ENCODE measurements at regions not wholly inside any gene's neighbourhood (a gene's known extent, or its start where the extent isn't known, plus 50 kb on each side); places are given as distances from the start of the nearest gene placed in this dataset.

DNA sequence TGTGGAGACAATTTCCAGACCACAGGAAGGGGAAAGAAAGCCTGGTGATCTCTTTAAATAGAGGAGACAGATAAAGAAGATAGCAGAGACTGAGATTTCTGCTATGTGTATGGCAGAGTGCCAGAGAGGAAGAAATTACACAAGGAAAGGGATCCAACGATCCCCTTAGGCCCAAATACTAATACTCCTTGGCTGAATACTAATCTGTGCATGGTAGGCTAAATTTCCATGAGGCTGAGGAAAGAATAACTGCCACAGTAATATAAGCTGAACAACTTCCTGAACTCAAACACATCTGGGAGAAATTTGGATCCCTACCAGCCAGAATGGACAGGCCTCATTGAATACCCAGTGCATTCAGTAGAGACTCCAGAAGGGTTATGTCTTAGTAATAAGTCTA, 83.3 kb upstream of the TNFAIP3 start:
- Histone ChIP-seq H3K9me3 (no peaks in the 10 kb centered on the region), H3K4me1 (peaks cover 0 to 41% (median 18%) of the 10 kb centered on the region in 4 donors), H3K27ac (peak overlapping the region in 2 of 4 donors; percentile 40 to 88), H3K27me3 (no peaks in the 10 kb centered on the region), H3K36me3 (no peaks in the 10 kb centered on the region), H3K4me3 (no peak overlapping the region)
- TF ChIP-seq POLR2AphosphoS5 (IDR thresholded peaks at IDR 0.05) = peak in 1 of 4 donors; percentile 52
- no peak for TF ChIP-seq POLR2A (IDR thresholded peaks at IDR 0.05)
- DNase-seq = no peak
- WGBS, 2 donors = 13 to 31% methylated on average over 1 of the region's 1 CpG
- intact Hi-C loops (cut with DNase I) = loop anchor here (5.0 kb wide), 1 partner anchor 56 kb away; no protein-coding TSS in a partner anchor

DNA sequence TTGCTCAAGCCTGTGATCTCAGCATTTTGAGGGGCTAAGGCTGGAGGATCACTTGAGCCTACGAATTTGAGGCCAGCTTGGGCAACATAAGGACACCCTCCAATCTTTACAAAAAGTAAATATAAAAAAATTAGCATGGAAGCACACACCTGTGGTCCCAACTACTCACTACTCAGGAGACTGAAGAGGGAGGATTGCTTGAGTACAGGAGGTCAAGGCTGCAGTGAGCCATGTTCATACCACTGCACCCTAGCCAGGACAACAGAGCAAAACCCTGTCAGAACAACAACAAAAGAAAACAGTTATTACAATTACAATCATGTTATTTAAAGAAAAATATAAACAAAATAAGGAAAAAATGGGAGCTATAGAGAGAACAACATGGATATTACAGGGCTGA, 82.5 kb upstream of the TNFAIP3 start:
- Histone ChIP-seq H3K4me1 (peaks cover 0 to 32% (median 16%) of the 10 kb centered on the region in 4 donors), H3K9me3 (no peaks in the 10 kb centered on the region), H3K27me3 (no peaks in the 10 kb centered on the region), H3K27ac (no peak overlapping the region), H3K36me3 (no peaks in the 10 kb centered on the region), H3K4me3 (no peak overlapping the region)
- 47 to 93% methylated on average over 1 of the region's 1 CpG for WGBS, 2 donors
- TF ChIP-seq CTCF (IDR thresholded peaks at IDR 0.05) = no peak
- no peak for TF ChIP-seq POLR2AphosphoS5 (IDR thresholded peaks at IDR 0.05)
- TF ChIP-seq POLR2A (IDR thresholded peaks at IDR 0.05) = no peak
- TF ChIP-seq EP300 (IDR thresholded peaks at IDR 0.05) = no peak
- intact Hi-C loops (cut with DNase I) = loop anchor here (5.0 kb wide), 1 partner anchor 57 kb away; no protein-coding TSS in a partner anchor
- DNase-seq = no peak

DNA sequence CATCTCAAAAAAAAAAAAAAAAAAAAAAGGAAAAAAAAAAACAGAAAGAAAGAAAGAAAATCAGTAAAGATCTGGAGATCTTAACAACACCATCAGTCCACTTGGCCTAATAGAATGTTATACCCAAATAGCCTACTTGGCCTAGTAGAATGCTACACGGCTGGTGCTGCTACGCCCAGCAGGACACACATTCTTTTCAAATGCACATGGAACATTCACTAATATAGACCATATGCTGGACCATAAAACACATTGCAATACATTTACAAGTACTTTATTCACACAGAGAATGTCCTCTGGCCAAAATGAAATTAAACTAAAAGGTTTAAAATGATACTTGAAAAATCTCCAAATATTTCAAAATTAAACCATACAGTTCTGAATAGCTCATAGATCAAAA, 80.0 kb upstream of the TNFAIP3 start:
- no peaks in the 10 kb centered on the region for H3K9me3 ChIP-seq
- no peak for DNase-seq
- TF ChIP-seq CTCF (IDR thresholded peaks at IDR 0.05) = no peak
- no peak for TF ChIP-seq POLR2AphosphoS5 (IDR thresholded peaks at IDR 0.05)
- no peak for TF ChIP-seq POLR2A (IDR thresholded peaks at IDR 0.05)
- TF ChIP-seq EP300 (IDR thresholded peaks at IDR 0.05) = no peak
- no peaks in the 10 kb centered on the region for H3K36me3 ChIP-seq
- 85 to 86% methylated on average over 2 of the region's 2 CpGs for WGBS, 2 donors
- no peak overlapping the region for H3K27ac ChIP-seq
- no peak overlapping the region for H3K4me3 ChIP-seq
- intact Hi-C loops (cut with DNase I) = no loop called here
- no peaks in the 10 kb centered on the region for H3K27me3 ChIP-seq
- H3K4me1 ChIP-seq = peaks cover 0 to 14% (median 0%) of the 10 kb centered on the region in 4 donors

DNA sequence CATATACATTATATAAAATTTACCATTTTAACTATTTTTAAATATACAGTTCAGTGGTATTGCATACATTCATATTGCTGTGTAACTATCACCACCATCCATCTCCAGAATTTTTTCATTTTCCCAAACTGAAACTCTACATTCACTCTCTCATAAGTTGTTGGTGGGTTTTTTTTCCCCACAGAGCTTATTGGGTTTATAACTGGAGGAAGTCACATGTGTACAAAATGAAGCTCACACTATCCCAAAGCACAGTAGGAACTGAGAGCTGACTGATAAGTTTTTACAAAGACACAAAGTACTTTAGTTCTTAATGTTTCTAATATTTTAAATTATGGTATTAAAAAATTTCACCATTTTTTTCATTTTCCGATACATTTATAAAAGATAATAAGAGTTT, 78.8 kb upstream of the TNFAIP3 start:
- peaks cover 0 to 6% (median 0%) of the 10 kb centered on the region in 4 donors for H3K4me1 ChIP-seq
- H3K27ac ChIP-seq = no peak overlapping the region
- TF ChIP-seq EP300 (IDR thresholded peaks at IDR 0.05) (no peak), CTCF (IDR thresholded peaks at IDR 0.05) (no peak), POLR2A (IDR thresholded peaks at IDR 0.05) (no peak), POLR2AphosphoS5 (IDR thresholded peaks at IDR 0.05) (no peak)
- H3K9me3 ChIP-seq = no peaks in the 10 kb centered on the region
- 92 to 93% methylated on average over 1 of the region's 1 CpG for WGBS, 2 donors
- no peaks in the 10 kb centered on the region for H3K36me3 ChIP-seq
- intact Hi-C loops (cut with DNase I) = no loop called here
- H3K27me3 ChIP-seq = no peaks in the 10 kb centered on the region
- H3K4me3 ChIP-seq = no peak overlapping the region
- DNase-seq = no peak

- DNase-seq = no peak
- Histone ChIP-seq H3K27ac (no peak overlapping the region), H3K36me3 (no peaks in the 10 kb centered on the region), H3K4me1 (peaks cover 0 to 6% (median 0%) of the 10 kb centered on the region in 4 donors), H3K27me3 (no peaks in the 10 kb centered on the region), H3K4me3 (no peak overlapping the region), H3K9me3 (no peaks in the 10 kb centered on the region)
- WGBS, 2 donors = 85 to 91% methylated on average over 6 of the region's 6 CpGs
- no peak for TF ChIP-seq EP300 (IDR thresholded peaks at IDR 0.05)
- TF ChIP-seq CTCF (IDR thresholded peaks at IDR 0.05) = no peak
- no peak for TF ChIP-seq POLR2AphosphoS5 (IDR thresholded peaks at IDR 0.05)
- no peak for TF ChIP-seq POLR2A (IDR thresholded peaks at IDR 0.05)
- intact Hi-C loops (cut with DNase I) = no loop called here
Measured at GRCh38 chr6:137791281-137792159, 75.5 kb upstream of the TNFAIP3 start.
